OCI-LY7 (cell line): ENCODE measurements at regions not wholly inside any gene's neighbourhood (a gene's known extent, or its start where the extent isn't known, plus 50 kb on each side); places are given as distances from the start of the nearest gene placed in this dataset.

Experiments used
- BruUV-seq: library from RNA; stranded (reverse); fragments of 400-500 nt; replicated peaks from 2 replicates; lab custom pipeline; 2021; lab: Mats Ljungman, UMichigan
- CTCF ChIA-PET: fragments of 300-600 bp; sonication (Branson Sonifier 250); formaldehyde crosslinking; loops from one replicate; lab custom pipeline; 2022; ENCODE audit warnings: antibody characterized with exemption; ENCODE audit not compliant: unreplicated experiment; lab: Charles Lee
- POLR2A ChIA-PET: fragments of 300-600 bp; sonication (Branson Sonifier 250); formaldehyde crosslinking; loops from one replicate; lab custom pipeline; 2022; ENCODE audit warnings: antibody characterized with exemption; lab: Charles Lee
- DNase-seq: peaks from one replicate; pipeline ENCODE4 v3.0.0-alpha.2; 2015; ENCODE audit warnings: low spot score
- H2AFZ ChIP-seq: fragments of 200-600 bp; sonication (generic), shearing (Covaris generic); 2 replicates; pipeline ENCODE4 v1.6.1; 2014; ENCODE audit warnings: mild to moderate bottlenecking, antibody characterized with exemption, low read length, moderate library complexity
- H3K27ac ChIP-seq: fragments of 200-600 bp; sonication (generic); 2 replicates; pipeline ENCODE4 v1.5.1; 2014; ENCODE audit warnings: mixed run types, low read depth, mild to moderate bottlenecking, moderate library complexity, low read length, inconsistent platforms; ENCODE audit not compliant: poor library complexity, severe bottlenecking
- H3K36me3 ChIP-seq: fragments of 200-600 bp; sonication (generic); 2 replicates; pipeline ENCODE4 v1.6.1; 2014; ENCODE audit warnings: mild to moderate bottlenecking, antibody characterized with exemption, low read length, moderate library complexity, mixed read lengths; ENCODE audit not compliant: insufficient read depth
- H3K4me1 ChIP-seq: fragments of 200-600 bp; sonication (generic); 2 replicates; pipeline ENCODE4 v1.5.1; 2014; ENCODE audit warnings: mild to moderate bottlenecking, low read length; ENCODE audit not compliant: insufficient read depth, poor library complexity, severe bottlenecking
- H3K4me2 ChIP-seq: fragments of 200-600 bp; sonication (generic); 2 replicates; pipeline ENCODE4 v1.6.1; 2014; ENCODE audit warnings: mild to moderate bottlenecking, low read length
- H3K4me3 ChIP-seq: fragments of 200-600 bp; sonication (generic); 2 replicates; pipeline ENCODE4 v1.5.1; 2014; ENCODE audit warnings: mild to moderate bottlenecking, low read depth, low read length; ENCODE audit not compliant: poor library complexity, severe bottlenecking
- H3K79me2 ChIP-seq: fragments of 200-600 bp; sonication (generic); 2 replicates; pipeline ENCODE4 v1.6.1; 2016; ENCODE audit warnings: low read depth, mild to moderate bottlenecking, low read length, moderate library complexity, mixed read lengths; ENCODE audit not compliant: insufficient read depth
- H3K9me2 ChIP-seq: fragments of 200-600 bp; sonication (generic); 2 replicates; pipeline ENCODE4 v1.6.1; 2016; ENCODE audit warnings: mild to moderate bottlenecking, low read length, mixed read lengths; ENCODE audit not compliant: insufficient read depth
- H3K9me3 ChIP-seq: fragments of 200-600 bp; sonication (generic); 2 replicates; pipeline ENCODE4 v1.6.1; 2014; ENCODE audit warnings: mild to moderate bottlenecking, mixed run types, low read length, mixed read lengths
- H4K20me1 ChIP-seq: fragments of 200-600 bp; sonication (generic); 2 replicates; pipeline ENCODE4 v1.6.1; 2014; ENCODE audit warnings: mild to moderate bottlenecking, antibody characterized with exemption, low read length, moderate library complexity, mixed read lengths; ENCODE audit not compliant: insufficient read depth
- CTCF ChIP-seq: fragments of 200-600 bp; sonication (generic); conservative IDR thresholded peaks from 2 replicates; pipeline ENCODE4 v1.5.1; 2014; ENCODE audit warnings: mild to moderate bottlenecking, antibody characterized with exemption, low read length, moderate library complexity, mixed read lengths
- EZH2phosphoT487 ChIP-seq: fragments of 200-600 bp; sonication (generic); IDR thresholded peaks from 2 replicates; pipeline ENCODE4 v1.6.1; 2018; ENCODE audit warnings: low read depth, borderline replicate concordance, mild to moderate bottlenecking, mixed run types, antibody characterized with exemption, low read length, moderate library complexity, mixed read lengths
- intact Hi-C: fragments of 100-400 bp; cut with micrococcal nuclease; formaldehyde crosslinking; loops from one replicate; pipeline ENCODE4 v1.10.0; 2022; ENCODE audit not compliant: unreplicated experiment

- H3K4me1 ChIP-seq = no peaks in the 10 kb centered on the region
- intact Hi-C loops = no loop called here
- BruUV-seq = no TSS peak
- H3K9me3 ChIP-seq = no peaks in the 10 kb centered on the region
- POLR2A ChIA-PET = interaction anchor here (1.2 to 1.6 kb wide), 2 partner anchors 10 to 69 kb away, joined by 3 read pairs; no protein-coding TSS in a partner anchor
- CTCF ChIA-PET = no interaction called here
- H2AFZ ChIP-seq = no peak overlapping the region
- no peaks in the 10 kb centered on the region for H3K36me3 ChIP-seq
- H3K4me2 ChIP-seq = no peak overlapping the region
- H4K20me1 ChIP-seq = no peaks in the 10 kb centered on the region
- H3K79me2 ChIP-seq = no peaks in the 10 kb centered on the region
- H3K4me3 ChIP-seq = no peak overlapping the region
- DNase-seq = no peak
- no peak for TF ChIP-seq EZH2phosphoT487
- no peak for TF ChIP-seq CTCF
- no peak overlapping the region for H3K27ac ChIP-seq
- no peaks in the 10 kb centered on the region for H3K9me2 ChIP-seq
These were observed 237.1 kb upstream of the PUM3 start for GRCh38 chr9:3080951-3081350.

DNA sequence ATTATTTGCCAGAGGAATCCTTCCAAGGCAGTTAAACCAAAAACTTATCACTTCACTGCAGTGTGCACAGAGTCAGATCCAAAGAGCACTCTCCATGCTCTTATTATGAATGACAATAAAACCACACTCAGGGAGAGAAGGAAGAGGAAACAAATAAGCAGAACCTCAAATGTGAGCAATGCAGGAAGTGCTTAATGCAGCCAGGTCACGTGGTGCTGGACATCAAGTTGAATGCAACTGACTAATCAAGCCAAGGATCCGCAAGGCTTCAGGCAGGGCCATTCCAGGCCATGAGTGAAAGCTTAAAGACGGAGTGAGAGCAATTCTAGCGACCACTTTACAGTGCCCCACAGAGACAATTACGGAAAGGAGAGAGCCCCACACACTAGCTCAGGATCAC, 230.4 kb upstream of the PUM3 start:
- POLR2A ChIA-PET = no interaction called here
- H2AFZ ChIP-seq = no peak overlapping the region
- no peak for DNase-seq
- no peaks in the 10 kb centered on the region for H3K9me3 ChIP-seq
- no peak overlapping the region for H3K4me2 ChIP-seq
- no peaks in the 10 kb centered on the region for H3K79me2 ChIP-seq
- H3K9me2 ChIP-seq = no peaks in the 10 kb centered on the region
- H3K36me3 ChIP-seq = no peaks in the 10 kb centered on the region
- BruUV-seq = no TSS peak
- no peaks in the 10 kb centered on the region for H4K20me1 ChIP-seq
- CTCF ChIA-PET = no interaction called here
- TF ChIP-seq CTCF = no peak
- no peak for TF ChIP-seq EZH2phosphoT487
- intact Hi-C loops = no loop called here
- H3K4me1 ChIP-seq = no peaks in the 10 kb centered on the region
- H3K27ac ChIP-seq = no peak overlapping the region
- no peak overlapping the region for H3K4me3 ChIP-seq

DNA sequence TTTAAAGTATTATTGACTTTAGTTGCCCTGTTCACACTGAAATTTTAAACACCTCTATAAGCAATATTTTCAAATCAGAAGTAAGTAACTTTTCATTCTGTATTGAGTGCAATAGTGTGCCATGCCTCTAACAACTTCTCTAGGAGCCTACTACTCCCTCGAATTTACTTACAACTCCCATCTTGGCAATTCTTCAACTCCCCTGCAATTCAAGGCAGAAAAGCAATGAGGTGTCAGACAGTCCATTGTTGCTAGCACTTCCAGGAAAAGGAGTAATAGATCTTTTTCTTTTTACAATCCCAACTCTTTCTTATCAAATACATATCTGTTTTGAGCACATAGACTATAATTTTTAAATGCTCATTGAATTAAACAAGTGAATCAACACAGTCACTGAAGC, 222.7 kb upstream of the PUM3 start:
- H3K79me2 ChIP-seq = no peaks in the 10 kb centered on the region
- no peak for DNase-seq
- POLR2A ChIA-PET = no interaction called here
- no peaks in the 10 kb centered on the region for H3K36me3 ChIP-seq
- no peaks in the 10 kb centered on the region for H3K9me3 ChIP-seq
- H2AFZ ChIP-seq = no peak overlapping the region
- BruUV-seq = no TSS peak
- no peak overlapping the region for H3K4me3 ChIP-seq
- intact Hi-C loops = no loop called here
- no peaks in the 10 kb centered on the region for H3K9me2 ChIP-seq
- TF ChIP-seq CTCF = no peak
- TF ChIP-seq EZH2phosphoT487 = no peak
- no peaks in the 10 kb centered on the region for H4K20me1 ChIP-seq
- H3K4me1 ChIP-seq = no peaks in the 10 kb centered on the region
- H3K27ac ChIP-seq = no peak overlapping the region
- no peak overlapping the region for H3K4me2 ChIP-seq
- CTCF ChIA-PET = no interaction called here
